NCI-H345 (cell line): ENCODE measurements at regions not wholly inside any gene's neighbourhood (a gene's known extent, or its start where the extent isn't known, plus 50 kb on each side); places are given as distances from the start of the nearest gene placed in this dataset.
A peak's percentile ranks its signal among the peaks of the same experiment; 100 is the strongest.

Source experiments
- DNase-seq: peaks from one replicate; lab custom pipeline; 2025; lab: John Stamatoyannopoulos, UW

- no peak for DNase-seq
Measured at GRCh38 chr5:171629221-171629620, 156.4 kb upstream of the SMIM23 start.

- DNase-seq, result peak; percentile 16
Measured at GRCh38 chr5:171629628-171630349, 155.8 kb upstream of the SMIM23 start.

- DNase-seq, result no peak
Measured at GRCh38 chr5:171630350-171631065, 155.1 kb upstream of the SMIM23 start.

- DNase-seq, result no peak
Measured at GRCh38 chr5:171632616-171633015, 153.0 kb upstream of the SMIM23 start.

- DNase-seq, result no peak
Measured at GRCh38 chr5:171633776-171634470, 151.7 kb upstream of the SMIM23 start.

- no peak for DNase-seq
Measured at GRCh38 chr5:171634511-171634910, 151.1 kb upstream of the SMIM23 start.

- no peak for DNase-seq
Measured at GRCh38 chr5:171635028-171635427, 150.6 kb upstream of the SMIM23 start.

GRCh38 chr5:171635561-171636245 is 149.9 kb upstream of the SMIM23 start:
- DNase-seq, result no peak

- no peak for DNase-seq
Measured at GRCh38 chr5:171637811-171638210, 147.8 kb upstream of the SMIM23 start.

- no peak for DNase-seq
Measured at GRCh38 chr5:171639205-171639621, 146.4 kb upstream of the SMIM23 start.

GRCh38 chr5:171639966-171640365 is 145.7 kb upstream of the SMIM23 start:
- DNase-seq, result no peak

GRCh38 chr5:171640480-171640879 is 145.1 kb upstream of the SMIM23 start:
- no peak for DNase-seq

- no peak for DNase-seq
Measured at GRCh38 chr5:171641891-171642290, 143.7 kb upstream of the SMIM23 start.

GRCh38 chr5:171642894-171643293 is 142.7 kb upstream of the SMIM23 start:
- DNase-seq, result no peak

- DNase-seq, result no peak
Measured at GRCh38 chr5:171644536-171644935, 141.1 kb upstream of the SMIM23 start.

- DNase-seq, result no peak
Measured at GRCh38 chr5:171646102-171647042, 139.2 kb upstream of the SMIM23 start.

GRCh38 chr5:171647043-171647903 is 138.3 kb upstream of the SMIM23 start:
- DNase-seq, result no peak

- no peak for DNase-seq
Measured at GRCh38 chr5:171647904-171648260, 137.7 kb upstream of the SMIM23 start.

GRCh38 chr5:171648279-171649074 is 137.1 kb upstream of the SMIM23 start:
- no peak for DNase-seq

GRCh38 chr5:171649075-171649401 is 136.6 kb upstream of the SMIM23 start:
- no peak for DNase-seq
